GM21360 (cell line): ENCODE measurements at regions not wholly inside any gene's neighbourhood (a gene's known extent, or its start where the extent isn't known, plus 50 kb on each side); places are given as distances from the start of the nearest gene placed in this dataset.
"Not testable (repeated sequence)": the region's sequence is repeated elsewhere in the genome, so short reads cannot be mapped to it uniquely, and the experiment has no call there.

ENCODE experiments used
- ATAC-seq: cut with Tn5 transposase; IDR thresholded peaks from one replicate; pipeline ENCODE4 v1.9.1; 2021; ENCODE audit warnings: mild to moderate bottlenecking, moderate library complexity; ENCODE audit not compliant: unreplicated experiment

DNA sequence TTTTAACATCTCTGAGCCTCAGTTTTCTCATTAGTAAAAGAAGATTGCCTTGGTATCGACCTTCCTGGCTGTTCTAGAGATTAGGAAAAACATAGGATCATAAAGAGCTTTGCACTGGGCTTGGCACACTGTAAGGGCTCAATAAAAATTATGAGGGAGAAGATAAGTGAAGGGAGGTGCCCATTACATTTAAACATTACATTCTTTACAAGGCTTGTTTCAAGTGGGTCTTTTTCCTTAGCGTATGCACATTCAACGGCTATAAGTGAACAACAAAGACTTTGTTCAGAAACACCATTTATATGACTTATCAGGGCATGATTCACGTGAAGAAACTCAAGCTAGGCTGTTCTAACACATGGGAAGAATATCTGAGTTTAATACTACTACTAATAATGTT is 351.9 kb upstream of the NPVF start:
- ATAC-seq = no peak

GRCh38 chr7:25583621-25584020 is 355.3 kb upstream of the NPVF start:
- ATAC-seq = no peak

- no peak for ATAC-seq
These were observed 356.0 kb upstream of the NPVF start for GRCh38 chr7:25584112-25584938.

- ATAC-seq = no peak
These were observed 358.2 kb upstream of the NPVF start for GRCh38 chr7:25586513-25586912.

DNA sequence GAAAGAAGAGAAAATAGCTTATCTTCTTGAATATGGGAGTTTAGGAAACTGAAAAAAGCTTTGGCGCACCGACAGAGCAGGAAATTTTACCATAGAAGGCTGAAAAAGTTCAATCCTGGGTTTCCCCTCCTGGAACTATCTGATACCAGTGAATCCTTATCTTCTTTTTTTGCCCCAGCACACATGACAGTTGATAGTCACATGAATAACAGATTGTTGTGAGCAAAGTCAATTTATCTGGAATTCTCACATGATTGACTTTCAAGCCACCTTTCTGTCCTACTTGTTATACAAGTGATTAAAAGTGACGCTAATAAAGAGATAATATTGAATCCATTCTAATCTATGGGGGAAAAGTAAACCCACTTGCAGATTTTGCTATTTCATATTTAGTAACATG is 365.8 kb upstream of the NPVF start:
- ATAC-seq = no peak

- ATAC-seq = no peak
These were observed 366.4 kb upstream of the NPVF start for GRCh38 chr7:25594728-25595127.

DNA sequence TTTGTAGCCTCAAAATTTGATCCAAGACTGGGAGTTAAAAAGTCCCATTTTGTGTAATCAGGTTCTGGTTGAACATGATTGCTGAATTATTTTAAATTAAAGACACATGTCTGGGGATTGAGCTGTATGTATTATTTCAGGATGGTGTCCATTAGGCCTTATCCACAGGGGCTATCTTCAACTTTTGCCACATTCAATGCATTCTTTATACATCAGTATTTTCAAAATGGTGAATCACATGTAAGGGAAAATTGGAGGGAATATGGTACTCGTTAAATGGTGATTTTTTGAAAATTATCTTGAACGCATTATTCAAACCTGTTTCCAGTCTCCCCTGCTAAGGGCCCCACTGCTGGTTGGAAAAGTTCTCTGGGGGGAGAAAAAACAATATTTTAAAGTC is 367.7 kb upstream of the NPVF start:
- no peak for ATAC-seq

DNA sequence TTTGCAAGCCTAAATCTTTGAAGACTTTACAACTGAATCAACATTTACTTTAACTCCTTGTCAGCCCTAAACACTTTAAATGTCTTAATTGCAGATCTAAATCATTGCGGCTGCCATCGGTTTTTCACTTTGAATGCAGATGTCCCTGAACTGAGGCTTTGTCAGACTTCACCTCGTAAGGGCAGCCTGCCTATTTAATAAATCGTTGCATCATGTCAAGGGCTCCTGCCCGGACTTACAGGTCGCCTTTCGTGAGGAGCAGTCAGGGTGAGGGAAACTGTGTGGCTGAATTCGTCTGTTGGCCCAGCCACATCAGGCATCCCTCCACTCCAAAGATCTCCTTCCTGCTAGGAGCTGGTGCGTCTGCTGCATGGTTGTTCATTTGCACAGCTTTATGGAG is 368.2 kb upstream of the NPVF start:
- ATAC-seq = no peak

DNA sequence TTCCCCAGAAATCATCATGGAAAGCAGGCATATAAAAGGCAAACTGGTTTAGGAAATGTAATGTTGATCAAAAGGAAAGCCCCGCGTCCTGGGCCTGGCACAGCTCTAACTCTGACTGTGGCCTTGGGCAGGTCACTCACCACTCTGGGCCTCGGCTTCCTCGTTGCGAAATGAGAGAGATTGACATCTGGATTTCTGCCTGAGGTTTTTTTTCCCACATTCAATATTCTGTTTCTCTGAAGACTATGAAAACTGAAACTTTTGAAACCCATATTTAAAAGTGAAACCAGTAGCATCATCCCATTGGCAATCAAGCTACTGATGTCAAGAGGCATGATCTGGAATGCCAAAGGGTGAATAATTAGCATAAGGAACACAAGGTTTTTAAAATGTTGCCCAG is 369.7 kb upstream of the NPVF start:
- no peak for ATAC-seq

DNA sequence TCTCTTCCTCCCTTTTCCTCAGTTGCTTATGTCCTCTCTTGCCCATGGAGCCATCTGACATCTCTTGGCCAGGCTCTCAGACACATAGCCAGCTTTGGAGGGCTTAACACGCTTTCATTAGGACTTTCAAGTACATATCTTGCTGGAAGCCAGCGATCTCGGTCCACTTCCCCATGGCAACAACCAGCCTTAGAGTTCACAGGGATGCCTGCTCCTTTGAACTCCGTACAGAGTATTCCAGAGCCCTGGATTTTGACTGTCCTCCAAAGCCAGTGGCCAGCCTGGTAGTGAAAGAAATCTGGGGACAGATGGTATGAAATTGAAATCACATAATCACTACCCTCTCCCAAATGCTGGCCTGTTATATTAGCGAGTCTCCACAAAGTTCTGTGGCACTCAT is 370.5 kb upstream of the NPVF start:
- ATAC-seq = no peak

GRCh38 chr7:25600262-25600920 is 372.1 kb upstream of the NPVF start:
- ATAC-seq = no peak

DNA sequence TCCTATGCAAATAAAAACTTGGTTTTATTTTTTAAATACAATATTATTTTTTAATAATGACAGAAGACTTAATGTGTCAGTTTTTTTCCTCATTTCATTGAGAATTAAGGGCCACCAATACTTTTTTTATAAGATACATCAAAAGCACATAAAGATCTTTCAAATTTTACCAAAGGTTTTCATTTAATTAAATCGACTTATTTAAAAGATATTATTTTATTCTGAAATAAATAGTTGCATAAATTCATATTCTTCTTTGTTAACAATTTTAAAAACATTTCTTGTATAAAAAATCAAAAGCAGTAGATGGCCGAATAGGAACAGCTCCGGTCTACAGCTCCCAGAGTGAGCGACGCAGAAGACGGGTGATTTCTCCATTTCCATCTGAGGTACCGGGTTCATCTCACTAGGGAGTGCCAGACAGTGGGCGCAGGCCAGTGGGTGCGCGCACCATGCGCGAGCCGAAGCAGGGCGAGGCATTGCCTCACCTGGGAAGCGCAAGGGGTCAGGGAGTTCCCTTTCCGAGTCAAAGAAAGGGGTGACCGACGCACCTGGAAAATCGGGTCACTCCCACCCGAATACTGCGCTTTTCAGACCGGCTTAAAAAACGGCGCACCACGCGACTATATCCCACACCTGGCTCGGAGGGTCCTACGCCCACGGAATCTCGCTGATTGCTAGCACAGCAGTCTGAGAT is 374.6 kb upstream of the NPVF start:
- ATAC-seq = not testable (repeated sequence)

- ATAC-seq = not testable (repeated sequence)
These were observed 375.1 kb upstream of the NPVF start for GRCh38 chr7:25603427-25603740.

DNA sequence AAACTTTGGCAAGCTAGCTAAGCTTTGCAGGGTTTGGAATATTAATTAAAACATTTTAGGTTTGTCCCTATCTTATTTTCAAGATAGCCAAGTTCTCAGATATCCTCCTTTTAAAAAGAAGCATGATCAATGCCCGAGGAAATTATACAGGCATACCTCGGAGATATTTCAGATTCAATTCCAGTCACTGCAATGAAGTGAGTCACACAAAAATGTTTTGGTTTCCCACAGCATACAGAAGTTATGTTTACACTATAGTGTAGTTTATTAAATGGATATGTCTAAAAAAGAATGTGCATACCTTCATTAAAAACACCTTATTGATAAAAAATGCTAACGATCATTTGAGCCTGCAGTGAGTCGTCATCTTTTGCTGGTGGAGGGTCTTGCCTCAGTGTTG is 382.9 kb upstream of the NPVF start:
- no peak for ATAC-seq

DNA sequence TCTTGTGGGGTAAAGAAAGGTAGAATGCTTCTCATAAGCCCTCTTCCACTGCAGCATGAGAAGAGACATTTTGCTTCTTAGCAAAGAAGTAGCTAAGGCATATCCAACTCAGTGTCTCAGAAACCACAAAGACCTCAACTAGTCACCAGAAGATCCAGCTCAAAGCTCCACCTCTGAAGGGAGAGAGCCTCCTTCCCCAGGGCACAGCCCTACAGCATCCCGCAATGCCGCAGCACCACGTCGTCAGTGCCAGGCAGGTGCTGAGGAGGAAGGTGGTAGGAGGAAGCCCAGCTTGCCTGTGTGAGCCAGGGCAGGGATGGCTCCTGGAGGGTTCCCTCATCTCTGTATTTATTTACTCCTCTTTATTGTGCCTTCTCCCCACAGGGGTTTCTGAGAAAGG is 385.6 kb upstream of the NPVF start:
- ATAC-seq = no peak

DNA sequence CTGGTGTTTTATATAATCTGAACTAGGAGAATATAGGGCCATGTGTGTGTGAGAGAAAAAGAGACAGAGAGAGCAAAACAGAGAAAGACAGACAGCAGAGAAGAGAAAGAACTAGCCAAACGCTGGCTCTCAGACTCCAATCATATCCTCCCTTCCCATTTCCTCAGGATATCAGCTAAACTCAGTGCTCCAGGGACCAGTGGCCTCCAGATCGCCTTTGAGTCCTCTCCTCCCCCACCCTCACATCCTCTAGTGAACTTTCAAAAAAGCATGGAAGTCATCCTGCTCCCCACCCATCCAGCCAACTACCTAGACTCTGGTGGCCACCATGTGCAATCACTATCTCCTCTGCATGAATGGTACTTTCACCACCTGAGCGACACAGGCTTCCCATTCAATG is 386.1 kb upstream of the NPVF start:
- no peak for ATAC-seq

DNA sequence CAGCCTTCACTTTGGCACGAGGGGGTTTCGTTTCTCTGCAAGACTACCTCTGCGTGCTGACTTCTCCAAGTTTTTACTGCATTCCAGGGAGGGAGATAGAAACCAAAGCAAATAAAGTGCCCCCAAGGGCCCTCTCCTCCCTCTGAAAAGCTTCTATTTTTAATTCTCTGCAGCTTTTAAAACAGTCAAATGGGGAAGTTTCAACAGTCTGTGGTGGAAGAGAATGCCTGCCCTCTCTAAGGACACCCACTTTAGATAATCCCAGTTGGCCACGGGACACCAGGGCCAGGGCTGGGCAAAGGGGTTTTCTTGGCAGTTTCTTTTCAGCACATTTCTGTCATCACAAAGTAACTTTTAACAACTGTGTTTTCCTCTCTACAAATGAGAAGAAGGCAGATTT is 386.7 kb upstream of the NPVF start:
- ATAC-seq = no peak

GRCh38 chr7:25615593-25615992 is 387.3 kb upstream of the NPVF start:
- no peak for ATAC-seq

- no peak for ATAC-seq
These were observed 388.9 kb upstream of the NPVF start for GRCh38 chr7:25617214-25617613.

- no peak for ATAC-seq
These were observed 389.4 kb upstream of the NPVF start for GRCh38 chr7:25617673-25618072.

DNA sequence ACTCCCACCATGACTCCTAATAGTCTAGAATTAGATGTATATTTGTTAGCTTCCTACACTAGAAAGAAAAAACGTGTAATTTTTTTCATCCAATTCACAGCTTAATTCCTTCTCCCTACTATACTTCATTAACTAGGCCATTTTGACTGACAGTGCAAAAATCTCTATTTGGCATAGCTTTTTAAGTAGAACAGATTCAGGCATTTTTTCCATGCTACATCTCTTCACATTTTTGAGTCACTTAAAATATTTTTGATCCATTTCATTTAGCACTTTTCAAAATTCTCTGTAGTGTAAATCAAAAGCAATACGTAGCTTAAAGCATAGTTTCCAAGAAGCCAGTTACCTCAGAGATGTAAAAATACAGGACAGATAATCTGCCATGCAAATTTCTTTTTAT is 391.1 kb upstream of the NPVF start:
- no peak for ATAC-seq
